ENCODE measurements at regions not wholly inside any gene's neighbourhood (a gene's known extent, or its start where the extent isn't known, plus 50 kb on each side); places are given as distances from the start of the nearest gene placed in this dataset.

- DNase-seq: no peak
- Histone ChIP-seq H3K9me3 (no peaks in the 10 kb centered on the region), H3K36me3 (no peaks in the 10 kb centered on the region), H3K4me1 (no peaks in the 10 kb centered on the region), H3K27me3 (no peaks in the 10 kb centered on the region), H3K4me3 (ENCODE audit: low read depth, low read length) (no peak overlapping the region)
- TF ChIP-seq, protein P1, sequence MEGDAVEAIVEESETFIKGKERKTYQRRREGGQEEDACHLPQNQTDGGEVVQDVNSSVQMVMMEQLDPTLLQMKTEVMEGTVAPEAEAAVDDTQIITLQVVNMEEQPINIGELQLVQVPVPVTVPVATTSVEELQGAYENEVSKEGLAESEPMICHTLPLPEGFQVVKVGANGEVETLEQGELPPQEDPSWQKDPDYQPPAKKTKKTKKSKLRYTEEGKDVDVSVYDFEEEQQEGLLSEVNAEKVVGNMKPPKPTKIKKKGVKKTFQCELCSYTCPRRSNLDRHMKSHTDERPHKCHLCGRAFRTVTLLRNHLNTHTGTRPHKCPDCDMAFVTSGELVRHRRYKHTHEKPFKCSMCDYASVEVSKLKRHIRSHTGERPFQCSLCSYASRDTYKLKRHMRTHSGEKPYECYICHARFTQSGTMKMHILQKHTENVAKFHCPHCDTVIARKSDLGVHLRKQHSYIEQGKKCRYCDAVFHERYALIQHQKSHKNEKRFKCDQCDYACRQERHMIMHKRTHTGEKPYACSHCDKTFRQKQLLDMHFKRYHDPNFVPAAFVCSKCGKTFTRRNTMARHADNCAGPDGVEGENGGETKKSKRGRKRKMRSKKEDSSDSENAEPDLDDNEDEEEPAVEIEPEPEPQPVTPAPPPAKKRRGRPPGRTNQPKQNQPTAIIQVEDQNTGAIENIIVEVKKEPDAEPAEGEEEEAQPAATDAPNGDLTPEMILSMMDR (IDR thresholded peaks at IDR 0.05; ENCODE audit: low read depth, low read length): no peak
Observed at GRCh38 chr18:22639561-22639960, 221.8 kb upstream of the CTAGE1 start.

DNA sequence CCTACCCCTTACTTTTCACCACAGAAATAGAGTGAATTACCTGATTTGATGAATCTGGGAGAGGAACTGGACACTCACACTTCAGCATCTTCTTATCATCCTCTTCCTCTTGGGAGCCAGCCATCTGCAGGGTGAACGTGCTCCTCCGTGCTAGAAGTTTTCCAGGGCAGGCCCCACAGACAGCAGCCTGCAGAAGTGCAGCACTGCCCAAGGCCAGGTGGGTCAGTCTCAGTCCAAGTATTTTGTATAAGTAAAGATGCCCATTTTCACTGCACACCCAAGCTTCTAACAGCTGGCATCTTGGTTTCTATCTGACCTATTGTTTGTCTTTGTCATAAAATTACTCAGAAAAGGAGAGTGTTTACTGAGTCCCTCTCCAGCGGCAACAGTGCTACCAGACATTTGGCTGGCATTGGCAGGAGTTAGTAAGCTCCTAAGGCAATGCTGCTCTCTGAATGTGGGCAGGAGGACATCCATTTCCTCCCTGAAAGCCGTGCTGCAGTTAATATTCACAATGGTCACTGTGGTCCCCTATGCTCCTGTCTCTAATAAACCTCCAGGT is 222.6 kb upstream of the CTAGE1 start:
- TF ChIP-seq, protein P1 (IDR thresholded peaks at IDR 0.05; ENCODE audit: low read depth, low read length): no peak
- Histone ChIP-seq H3K27me3 (no peaks in the 10 kb centered on the region), H3K4me1 (no peaks in the 10 kb centered on the region), H3K4me3 (ENCODE audit: low read depth, low read length) (no peak overlapping the region), H3K9me3 (no peaks in the 10 kb centered on the region), H3K36me3 (no peaks in the 10 kb centered on the region)
- DNase-seq: no peak

DNA sequence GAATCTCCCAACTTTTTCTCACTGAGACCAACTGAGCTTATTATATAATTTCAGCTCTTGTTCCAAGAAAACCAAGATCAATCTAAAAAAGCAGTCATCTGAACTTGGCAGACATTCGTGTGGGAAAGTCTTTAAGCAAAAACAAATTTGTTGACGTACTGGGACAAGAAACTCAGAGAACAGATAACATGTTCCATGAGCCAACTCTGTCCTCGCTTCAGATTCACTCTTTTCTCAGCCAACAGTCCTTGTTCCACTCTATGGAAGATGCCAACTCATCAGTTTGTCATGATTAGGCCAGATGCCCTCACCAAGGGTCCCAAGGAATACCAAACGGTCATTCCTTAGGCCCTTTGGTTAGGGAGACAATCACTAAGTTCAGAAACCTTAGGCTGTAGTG is 224.2 kb upstream of the CTAGE1 start:
- Histone ChIP-seq H3K27me3 (no peaks in the 10 kb centered on the region), H3K4me1 (no peaks in the 10 kb centered on the region), H3K4me3 (ENCODE audit: low read depth, low read length) (no peak overlapping the region), H3K36me3 (no peaks in the 10 kb centered on the region), H3K9me3 (no peaks in the 10 kb centered on the region)
- TF ChIP-seq, protein P1 (IDR thresholded peaks at IDR 0.05; ENCODE audit: low read depth, low read length): no peak
- DNase-seq: no peak

DNA sequence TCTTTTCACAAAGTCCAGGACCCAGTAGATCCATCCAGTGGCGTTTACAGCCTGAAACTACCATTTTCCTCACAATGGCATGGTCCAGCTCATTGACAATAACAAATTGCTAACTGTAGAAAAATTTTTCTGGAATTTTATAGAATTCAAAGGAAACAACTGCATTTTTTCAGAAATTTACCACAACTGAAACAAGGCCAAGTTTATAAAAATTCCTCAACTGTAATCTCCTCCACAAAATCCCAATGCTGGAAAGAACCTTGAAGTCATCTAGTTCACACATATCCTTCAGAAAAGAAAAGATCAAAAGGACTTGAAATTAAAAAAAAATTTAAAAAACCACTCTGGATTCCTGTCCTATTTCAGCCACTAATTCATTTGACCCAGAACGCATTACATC is 226.0 kb upstream of the CTAGE1 start:
- TF ChIP-seq, protein P1 (IDR thresholded peaks at IDR 0.05; ENCODE audit: low read depth, low read length): no peak
- no peaks in the 10 kb centered on the region for H3K9me3 ChIP-seq
- no peaks in the 10 kb centered on the region for H3K36me3 ChIP-seq
- no peak overlapping the region for H3K4me3 ChIP-seq (ENCODE audit: low read depth, low read length)
- H3K27me3 ChIP-seq: no peaks in the 10 kb centered on the region
- H3K4me1 ChIP-seq: no peaks in the 10 kb centered on the region
- no peak for DNase-seq

DNA sequence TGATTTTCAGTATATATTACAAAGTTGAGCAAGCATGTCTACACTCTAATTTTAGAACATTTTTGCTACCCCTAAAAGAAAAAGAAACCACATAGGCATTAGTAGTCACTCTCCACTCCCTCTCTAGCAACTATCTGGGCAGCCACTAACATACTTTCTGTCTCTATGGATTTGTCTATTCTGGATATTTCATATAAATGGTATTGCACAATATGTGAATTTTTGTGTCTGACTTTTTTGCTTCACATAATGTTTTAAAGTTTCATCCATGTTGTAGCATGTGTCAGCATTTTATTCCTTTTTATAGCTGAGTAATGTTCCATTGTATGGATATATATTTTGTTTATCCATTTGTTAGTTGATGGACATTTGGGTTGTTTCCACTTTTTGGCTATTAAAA is 232.5 kb upstream of the CTAGE1 start:
- no peak overlapping the region for H3K4me3 ChIP-seq (ENCODE audit: low read depth, low read length)
- TF ChIP-seq, protein P1 (IDR thresholded peaks at IDR 0.05; ENCODE audit: low read depth, low read length): no peak
- no peaks in the 10 kb centered on the region for H3K9me3 ChIP-seq
- no peaks in the 10 kb centered on the region for H3K27me3 ChIP-seq
- DNase-seq: no peak
- no peaks in the 10 kb centered on the region for H3K36me3 ChIP-seq
- no peaks in the 10 kb centered on the region for H3K4me1 ChIP-seq

GRCh38 chr18:22657619-22658018 is 239.9 kb upstream of the CTAGE1 start:
- no peak overlapping the region for H3K4me3 ChIP-seq (ENCODE audit: low read depth, low read length)
- no peaks in the 10 kb centered on the region for H3K9me3 ChIP-seq
- no peaks in the 10 kb centered on the region for H3K36me3 ChIP-seq
- H3K27me3 ChIP-seq: no peaks in the 10 kb centered on the region
- no peak for DNase-seq
- TF ChIP-seq, protein P1 (IDR thresholded peaks at IDR 0.05; ENCODE audit: low read depth, low read length): no peak
- no peaks in the 10 kb centered on the region for H3K4me1 ChIP-seq

Measured in BE2C (cell line).